Endothelial cell of umbilical vein (primary cell): ENCODE measurements at regions not wholly inside any gene's neighbourhood (a gene's known extent, or its start where the extent isn't known, plus 50 kb on each side); places are given as distances from the start of the nearest gene placed in this dataset.

ENCODE experiments used
- EZH2 ChIP-seq: IDR thresholded peaks from 2 replicates; pipeline ENCODE4 v1.6.1; 2012; ENCODE audit warnings: borderline replicate concordance, low read depth, mild to moderate bottlenecking, moderate library complexity, low read length, inconsistent platforms; ENCODE audit not compliant: severe bottlenecking
- POLR2A ChIP-seq: IDR thresholded peaks from 2 replicates; pipeline ENCODE4 v1.6.1; 2012; ENCODE audit warnings: low read depth, mild to moderate bottlenecking, control low read depth, low read length
- TF ChIP-seq, protein P1 (sequence below), 2 donors: IDR thresholded peaks; 1 replicate in 1 of 2; 2 replicates in 1 of 2; pipeline ENCODE4 v1.5.1; 2011; ENCODE audit warnings: low read length in 2 of 2, mild to moderate bottlenecking in 2 of 2, moderate library complexity in 2 of 2, control low read depth in 1 of 2, inconsistent platforms in 1 of 2, low read depth in 1 of 2; ENCODE audit not compliant: insufficient read depth in 1 of 2; ENCODE audit errors: extremely low read depth in 1 of 2

DNA sequence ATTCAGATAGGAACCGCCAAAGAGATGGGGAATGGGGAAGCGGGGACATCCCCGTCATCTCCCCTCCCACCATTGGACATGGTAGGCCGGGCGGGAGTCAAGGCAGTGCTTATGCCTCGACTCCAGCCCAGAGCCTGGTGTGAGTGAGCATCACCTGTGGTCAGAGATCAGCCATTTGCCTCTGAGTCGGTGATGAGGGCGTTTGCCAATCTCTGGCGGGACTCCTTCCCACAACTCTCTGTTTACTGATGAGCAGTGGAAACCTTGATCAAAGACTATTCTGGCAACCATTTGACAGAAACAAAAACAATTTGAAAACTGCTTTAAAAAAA lies 63.9 kb upstream of the HES1 start:
- no peak for TF ChIP-seq POLR2A
- no peak for TF ChIP-seq EZH2
- TF ChIP-seq, protein P1, sequence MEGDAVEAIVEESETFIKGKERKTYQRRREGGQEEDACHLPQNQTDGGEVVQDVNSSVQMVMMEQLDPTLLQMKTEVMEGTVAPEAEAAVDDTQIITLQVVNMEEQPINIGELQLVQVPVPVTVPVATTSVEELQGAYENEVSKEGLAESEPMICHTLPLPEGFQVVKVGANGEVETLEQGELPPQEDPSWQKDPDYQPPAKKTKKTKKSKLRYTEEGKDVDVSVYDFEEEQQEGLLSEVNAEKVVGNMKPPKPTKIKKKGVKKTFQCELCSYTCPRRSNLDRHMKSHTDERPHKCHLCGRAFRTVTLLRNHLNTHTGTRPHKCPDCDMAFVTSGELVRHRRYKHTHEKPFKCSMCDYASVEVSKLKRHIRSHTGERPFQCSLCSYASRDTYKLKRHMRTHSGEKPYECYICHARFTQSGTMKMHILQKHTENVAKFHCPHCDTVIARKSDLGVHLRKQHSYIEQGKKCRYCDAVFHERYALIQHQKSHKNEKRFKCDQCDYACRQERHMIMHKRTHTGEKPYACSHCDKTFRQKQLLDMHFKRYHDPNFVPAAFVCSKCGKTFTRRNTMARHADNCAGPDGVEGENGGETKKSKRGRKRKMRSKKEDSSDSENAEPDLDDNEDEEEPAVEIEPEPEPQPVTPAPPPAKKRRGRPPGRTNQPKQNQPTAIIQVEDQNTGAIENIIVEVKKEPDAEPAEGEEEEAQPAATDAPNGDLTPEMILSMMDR (IDR thresholded peaks at IDR 0.05; ENCODE audit: extremely low read depth in 1 of 2, insufficient read depth in 1 of 2, low read depth in 1 of 2, low read length in 2 of 2): no peak
